H1 (cell line): ENCODE measurements at regions not wholly inside any gene's neighbourhood (a gene's known extent, or its start where the extent isn't known, plus 50 kb on each side); places are given as distances from the start of the nearest gene placed in this dataset.

ENCODE experiments used
- CHD2 ChIP-seq: IDR thresholded peaks from 2 replicates; pipeline ENCODE4 v1.6.1; 2012; ENCODE audit warnings: low read length, improper control_type of control experiment

DNA sequence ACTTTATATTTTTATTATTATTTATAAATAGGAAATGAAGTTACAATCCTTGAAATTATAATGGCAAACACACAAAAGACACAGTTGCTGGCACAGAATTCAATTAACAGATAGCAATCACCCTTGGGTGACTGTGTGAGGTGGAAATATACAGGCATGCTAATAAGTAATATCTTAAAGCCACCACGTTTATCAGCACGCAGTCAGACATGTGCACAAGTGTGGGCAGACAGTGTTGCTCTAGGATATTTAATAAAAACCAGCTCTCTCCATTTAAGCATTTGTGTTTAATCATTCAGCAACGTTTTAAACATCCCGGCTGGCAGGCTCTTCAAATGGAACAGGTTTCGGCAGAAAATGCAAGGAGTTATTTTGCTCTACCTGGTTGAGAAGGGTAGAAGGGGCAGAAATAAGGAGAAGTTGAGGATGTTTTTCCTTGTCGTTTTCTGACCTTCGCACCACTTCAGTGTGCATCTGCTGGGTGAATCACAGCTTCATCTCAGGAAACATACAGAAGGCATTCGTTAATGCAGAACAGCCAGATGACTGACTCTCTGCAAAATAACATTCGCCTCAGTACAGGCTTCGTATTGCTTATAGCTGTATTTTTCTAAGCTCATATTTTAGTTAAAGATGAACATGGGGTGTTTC, 585.1 kb downstream of the QKI start (continued):
- no peak for TF ChIP-seq CHD2
